ENCODE measurements at regions not wholly inside any gene's neighbourhood (a gene's known extent, or its start where the extent isn't known, plus 50 kb on each side); places are given as distances from the start of the nearest gene placed in this dataset.
"Not testable (repeated sequence)": the region's sequence is repeated elsewhere in the genome, so short reads cannot be mapped to it uniquely, and the experiment has no call there.

- no peak for TF ChIP-seq CTCF (IDR thresholded peaks at IDR 0.05; ENCODE audit: insufficient read depth, low read length)
- no peak for DNase-seq (ENCODE audit: low read depth)
- H3K4me3 ChIP-seq (ENCODE audit: low read depth, low read length), result no peak overlapping the region
These were observed 97.8 kb upstream of the USP9X start for GRCh38 chrX:40987413-40987812.

GRCh38 chrX:40988100-40988499, 97.1 kb upstream of the USP9X start:
- no peak for DNase-seq (ENCODE audit: low read depth)
- no peak for TF ChIP-seq CTCF (IDR thresholded peaks at IDR 0.05; ENCODE audit: insufficient read depth, low read length)
- H3K4me3 ChIP-seq (ENCODE audit: low read depth, low read length), result no peak overlapping the region

- not testable (repeated sequence) for DNase-seq (ENCODE audit: low read depth); H3K4me3 ChIP-seq (ENCODE audit: low read depth, low read length)
These were observed 91.8 kb upstream of the USP9X start for GRCh38 chrX:40993395-40993794.

GRCh38 chrX:40996886-40997530, 88.2 kb upstream of the USP9X start:
- TF ChIP-seq CTCF (IDR thresholded peaks at IDR 0.05; ENCODE audit: insufficient read depth, low read length), result no peak
- no peak overlapping the region for H3K4me3 ChIP-seq (ENCODE audit: low read depth, low read length)
- peak; percentile 86 for DNase-seq (ENCODE audit: low read depth)

GRCh38 chrX:40998123-40998522, 87.1 kb upstream of the USP9X start:
- no peak for TF ChIP-seq CTCF (IDR thresholded peaks at IDR 0.05; ENCODE audit: insufficient read depth, low read length)
- H3K4me3 ChIP-seq (ENCODE audit: low read depth, low read length), result no peak overlapping the region
- DNase-seq (ENCODE audit: low read depth), result no peak

- DNase-seq (ENCODE audit: low read depth), result no peak
- TF ChIP-seq CTCF (IDR thresholded peaks at IDR 0.05; ENCODE audit: insufficient read depth, low read length), result no peak
- H3K4me3 ChIP-seq (ENCODE audit: low read depth, low read length), result no peak overlapping the region
These were observed 83.9 kb upstream of the USP9X start for GRCh38 chrX:41001327-41001726.

GRCh38 chrX:41002026-41002425, 83.2 kb upstream of the USP9X start:
- DNase-seq (ENCODE audit: low read depth), result no peak
- no peak for TF ChIP-seq CTCF (IDR thresholded peaks at IDR 0.05; ENCODE audit: insufficient read depth, low read length)

More at GRCh38 chrX:41002026-41002425, 83.2 kb upstream of the USP9X start:
- no peak overlapping the region for H3K4me3 ChIP-seq (ENCODE audit: low read depth, low read length)

Data from fibroblast of the aortic adventitia (primary cell).